CD8-positive, alpha-beta memory T cell (primary cell): ENCODE measurements at regions not wholly inside any gene's neighbourhood (a gene's known extent, or its start where the extent isn't known, plus 50 kb on each side); places are given as distances from the start of the nearest gene placed in this dataset.

Experiments used
- CTCF ChIA-PET: fragments of 350-600 bp; sonication (Branson Sonifier 250); formaldehyde crosslinking; loops from one replicate; lab custom pipeline; 2021; ENCODE audit warnings: antibody characterized with exemption; lab: Charles Lee
- POLR2A ChIA-PET: fragments of 350-600 bp; sonication (Branson Sonifier 250); formaldehyde crosslinking; loops from one replicate; lab custom pipeline; 2021; ENCODE audit warnings: antibody characterized with exemption; lab: Charles Lee
- DNase-seq, 5 donors: peaks; one replicate each; pipeline versions ENCODE4 v3.0.0 to v3.0.0-alpha.2; 2020 to 2022; ENCODE audit warnings: mixed read lengths in 1 of 5
- H3K27ac ChIP-seq: one replicate; pipeline ENCODE4 v1.7.0; 2013; ENCODE audit warnings: low read depth, mild to moderate bottlenecking, low read length, moderate library complexity
- H3K27me3 ChIP-seq: 2 replicates; pipeline ENCODE4 v1.7.0; 2013; ENCODE audit warnings: low read length, mild to moderate bottlenecking; ENCODE audit not compliant: insufficient read depth, poor library complexity, severe bottlenecking
- H3K36me3 ChIP-seq: 2 replicates; pipeline ENCODE4 v1.7.0; 2013; ENCODE audit warnings: mild to moderate bottlenecking, low read length, moderate library complexity; ENCODE audit not compliant: insufficient read depth
- H3K4me1 ChIP-seq: 2 replicates; pipeline ENCODE4 v1.7.0; 2013; ENCODE audit warnings: mild to moderate bottlenecking, low read length, moderate library complexity; ENCODE audit not compliant: insufficient read depth
- H3K4me3 ChIP-seq: 2 replicates; pipeline ENCODE4 v1.7.0; 2013; ENCODE audit warnings: mild to moderate bottlenecking, low read length
- H3K9me3 ChIP-seq: 2 replicates; pipeline ENCODE4 v1.7.0; 2013; ENCODE audit warnings: mild to moderate bottlenecking, low read length
- H3K27ac Mint-ChIP-seq, 8 donors: one replicate each; pipeline ENCODE4 v1.8.0; 2020 to 2021; ENCODE audit warnings: mixed read lengths in 8 of 8, mild to moderate bottlenecking in 6 of 8, inconsistent platforms in 3 of 8, moderate library complexity in 3 of 8
- H3K27me3 Mint-ChIP-seq, 2 donors: one replicate each; pipeline ENCODE4 v1.8.0; 2020 to 2021; ENCODE audit warnings: mixed read lengths in 2 of 2, mild to moderate bottlenecking in 1 of 2, moderate library complexity in 1 of 2
- H3K36me3 Mint-ChIP-seq, 3 donors: one replicate each; pipeline ENCODE4 v1.8.0; 2020 to 2021; ENCODE audit warnings: mixed read lengths in 3 of 3, inconsistent platforms in 1 of 3, mild to moderate bottlenecking in 1 of 3
- H3K4me1 Mint-ChIP-seq, 3 donors: one replicate each; pipeline ENCODE4 v1.8.0; 2020 to 2021; ENCODE audit warnings: mixed read lengths in 3 of 3, inconsistent platforms in 1 of 3, mild to moderate bottlenecking in 1 of 3
- H3K4me3 Mint-ChIP-seq, 7 donors: one replicate each; pipeline ENCODE4 v1.8.0; 2020 to 2021; ENCODE audit warnings: mixed read lengths in 7 of 7, mild to moderate bottlenecking in 6 of 7, moderate library complexity in 4 of 7, inconsistent platforms in 2 of 7
- H3K9me3 Mint-ChIP-seq, 5 donors: one replicate each; pipeline ENCODE4 v1.8.0; 2020 to 2022; ENCODE audit warnings: mixed read lengths in 5 of 5, mild to moderate bottlenecking in 3 of 5, moderate library complexity in 2 of 5, inconsistent platforms in 1 of 5

- H3K4me1 Mint-ChIP-seq: peaks cover 22 to 65% (median 23%) of the 10 kb centered on the region in 3 donors
- no peak overlapping the region for H3K4me3 Mint-ChIP-seq
- Histone ChIP-seq H3K4me1 (peaks cover 7% of the 10 kb centered on the region), H3K9me3 (no peaks in the 10 kb centered on the region), H3K27ac (no peak overlapping the region), H3K4me3 (no peak overlapping the region), H3K36me3 (no peaks in the 10 kb centered on the region), H3K27me3 (no peaks in the 10 kb centered on the region)
- peak overlapping the region in 1 of 8 donors; percentile 55 for H3K27ac Mint-ChIP-seq
- no peak for DNase-seq
- H3K36me3 Mint-ChIP-seq: peaks cover 3 to 54% (median 17%) of the 10 kb centered on the region in 3 donors
- H3K27me3 Mint-ChIP-seq: peaks cover 0 to 2% of the 10 kb centered on the region in 2 donors
- ChIA-PET CTCF (interaction anchor here (1.2 kb wide), 1 partner anchor 17 kb away, joined by 3 read pairs; no protein-coding TSS in a partner anchor), POLR2A (interaction anchor here (0.6 kb wide), 1 partner anchor 291 kb away, joined by 3 read pairs; no protein-coding TSS in a partner anchor)
- peaks cover 2 to 17% (median 10%) of the 10 kb centered on the region in 5 donors for H3K9me3 Mint-ChIP-seq
Observed at GRCh38 chr10:33092596-33092995, 134.6 kb upstream of the ITGB1 start.

GRCh38 chr10:33091201-33091600 lies 133.2 kb upstream of the ITGB1 start:
- CTCF ChIA-PET: no interaction called here
- POLR2A ChIA-PET: no interaction called here

GRCh38 chr10:33088990-33089389 lies 131.0 kb upstream of the ITGB1 start:
- Histone ChIP-seq H3K27ac (no peak overlapping the region), H3K4me3 (no peak overlapping the region), H3K9me3 (no peaks in the 10 kb centered on the region), H3K36me3 (no peaks in the 10 kb centered on the region), H3K4me1 (peaks cover 17% of the 10 kb centered on the region), H3K27me3 (no peaks in the 10 kb centered on the region)
- POLR2A ChIA-PET: no interaction called here
- Mint-ChIP-seq H3K36me3 (peaks cover 0 to 54% (median 17%) of the 10 kb centered on the region in 3 donors), H3K9me3 (peaks cover 0 to 11% (median 6%) of the 10 kb centered on the region in 5 donors), H3K27ac (no peak overlapping the region), H3K27me3 (peaks cover 3 to 4% of the 10 kb centered on the region in 2 donors), H3K4me3 (no peak overlapping the region), H3K4me1 (peaks cover 23 to 66% (median 34%) of the 10 kb centered on the region in 3 donors)
- DNase-seq: no peak
- CTCF ChIA-PET: no interaction called here

More at GRCh38 chr10:33091201-33091600, 133.2 kb upstream of the ITGB1 start:
- H3K27me3 ChIP-seq: no peaks in the 10 kb centered on the region
- peaks cover 0 to 3% of the 10 kb centered on the region in 2 donors for H3K27me3 Mint-ChIP-seq
- no peak overlapping the region for H3K4me3 Mint-ChIP-seq
- H3K4me1 ChIP-seq: peaks cover 17% of the 10 kb centered on the region
- no peak for DNase-seq
- no peaks in the 10 kb centered on the region for H3K36me3 ChIP-seq
- H3K9me3 Mint-ChIP-seq: peaks cover 2 to 18% (median 10%) of the 10 kb centered on the region in 5 donors
- no peak overlapping the region for H3K4me3 ChIP-seq
- no peaks in the 10 kb centered on the region for H3K9me3 ChIP-seq
- peaks cover 28 to 68% (median 33%) of the 10 kb centered on the region in 3 donors for H3K4me1 Mint-ChIP-seq
- peaks cover 3 to 60% (median 19%) of the 10 kb centered on the region in 3 donors for H3K36me3 Mint-ChIP-seq
- no peak overlapping the region for H3K27ac ChIP-seq
- peak overlapping the region in 1 of 8 donors; percentile 66 for H3K27ac Mint-ChIP-seq

GRCh38 chr10:33087922-33088321 lies 129.9 kb upstream of the ITGB1 start:
- no peak for DNase-seq
- Histone ChIP-seq H3K4me3 (no peak overlapping the region), H3K9me3 (no peaks in the 10 kb centered on the region), H3K27ac (no peak overlapping the region), H3K4me1 (peaks cover 17% of the 10 kb centered on the region), H3K27me3 (no peaks in the 10 kb centered on the region), H3K36me3 (no peaks in the 10 kb centered on the region)
- peak overlapping the region in 5 of 7 donors; percentile 6 to 64 (median 35) for H3K4me3 Mint-ChIP-seq
- H3K9me3 Mint-ChIP-seq: peaks cover 0 to 9% (median 6%) of the 10 kb centered on the region in 5 donors
- CTCF ChIA-PET: interaction anchor here (0.9 kb wide), 1 partner anchor 19 kb away, joined by 3 read pairs; no protein-coding TSS in a partner anchor
- H3K27me3 Mint-ChIP-seq: peaks cover 3 to 4% of the 10 kb centered on the region in 2 donors
- H3K27ac Mint-ChIP-seq: peak overlapping the region; percentile 6 to 91 (median 75)
- H3K4me1 Mint-ChIP-seq: peaks cover 23 to 58% (median 30%) of the 10 kb centered on the region in 3 donors
- POLR2A ChIA-PET: no interaction called here
- peaks cover 0 to 45% (median 12%) of the 10 kb centered on the region in 3 donors for H3K36me3 Mint-ChIP-seq

GRCh38 chr10:33087152-33087551 lies 129.1 kb upstream of the ITGB1 start:
- H3K27ac ChIP-seq: no peak overlapping the region
- H3K4me3 ChIP-seq: no peak overlapping the region
- Mint-ChIP-seq H3K36me3 (peaks cover 0 to 41% (median 9%) of the 10 kb centered on the region in 3 donors), H3K4me3 (peak overlapping the region in 6 of 7 donors; percentile 33 to 64 (median 46)), H3K4me1 (peaks cover 23 to 57% (median 26%) of the 10 kb centered on the region in 3 donors), H3K27me3 (peaks cover 3 to 4% of the 10 kb centered on the region in 2 donors), H3K9me3 (peaks cover 0 to 9% (median 6%) of the 10 kb centered on the region in 5 donors), H3K27ac (peak overlapping the region; percentile 34 to 91 (median 71))
- H3K4me1 ChIP-seq: peaks cover 17% of the 10 kb centered on the region
- ChIA-PET POLR2A (no interaction called here), CTCF (interaction anchor here (0.9 kb wide), 1 partner anchor 20 kb away, joined by 3 read pairs; no protein-coding TSS in a partner anchor)
- no peaks in the 10 kb centered on the region for H3K27me3 ChIP-seq
- H3K36me3 ChIP-seq: no peaks in the 10 kb centered on the region
- H3K9me3 ChIP-seq: no peaks in the 10 kb centered on the region
- no peak for DNase-seq

GRCh38 chr10:33086100-33086499 lies 128.1 kb upstream of the ITGB1 start:
- CTCF ChIA-PET: no interaction called here
- Histone ChIP-seq H3K9me3 (no peaks in the 10 kb centered on the region), H3K27ac (no peak overlapping the region), H3K27me3 (no peaks in the 10 kb centered on the region), H3K4me1 (peaks cover 17% of the 10 kb centered on the region), H3K36me3 (no peaks in the 10 kb centered on the region), H3K4me3 (no peak overlapping the region)
- DNase-seq: no peak
- peak overlapping the region in 3 of 8 donors; percentile 2 to 85 (median 25) for H3K27ac Mint-ChIP-seq
- peaks cover 3 to 4% of the 10 kb centered on the region in 2 donors for H3K27me3 Mint-ChIP-seq
- peaks cover 0 to 38% (median 8%) of the 10 kb centered on the region in 3 donors for H3K36me3 Mint-ChIP-seq
- no peak overlapping the region for H3K4me3 Mint-ChIP-seq
- H3K4me1 Mint-ChIP-seq: peaks cover 23 to 53% (median 26%) of the 10 kb centered on the region in 3 donors
- H3K9me3 Mint-ChIP-seq: peaks cover 0 to 9% (median 6%) of the 10 kb centered on the region in 5 donors
- POLR2A ChIA-PET: no interaction called here

- H3K4me3 ChIP-seq: no peak overlapping the region
- H3K27me3 ChIP-seq: no peaks in the 10 kb centered on the region
- H3K4me3 Mint-ChIP-seq: peak overlapping the region in 2 of 7 donors; percentile 4 to 62
- peaks cover 1 to 4% of the 10 kb centered on the region in 2 donors for H3K27me3 Mint-ChIP-seq
- peaks cover 0 to 38% (median 8%) of the 10 kb centered on the region in 3 donors for H3K36me3 Mint-ChIP-seq
- ChIA-PET POLR2A (no interaction called here), CTCF (no interaction called here)
- peak overlapping the region in 1 of 8 donors; percentile 17 for H3K27ac Mint-ChIP-seq
- peaks cover 24 to 46% (median 26%) of the 10 kb centered on the region in 3 donors for H3K4me1 Mint-ChIP-seq
- H3K4me1 ChIP-seq: peaks cover 17% of the 10 kb centered on the region
- H3K9me3 ChIP-seq: no peaks in the 10 kb centered on the region
- H3K36me3 ChIP-seq: no peaks in the 10 kb centered on the region
- peaks cover 0 to 9% (median 6%) of the 10 kb centered on the region in 5 donors for H3K9me3 Mint-ChIP-seq
- no peak for DNase-seq
- no peak overlapping the region for H3K27ac ChIP-seq
Observed at GRCh38 chr10:33085313-33085833, 127.3 kb upstream of the ITGB1 start.

GRCh38 chr10:33084453-33084852 lies 126.4 kb upstream of the ITGB1 start:
- Histone ChIP-seq H3K4me3 (no peak overlapping the region), H3K4me1 (peaks cover 17% of the 10 kb centered on the region), H3K36me3 (no peaks in the 10 kb centered on the region), H3K9me3 (no peaks in the 10 kb centered on the region), H3K27me3 (no peaks in the 10 kb centered on the region), H3K27ac (no peak overlapping the region)
- Mint-ChIP-seq H3K9me3 (peaks cover 0 to 7% (median 4%) of the 10 kb centered on the region in 5 donors), H3K27me3 (peaks cover 1 to 4% of the 10 kb centered on the region in 2 donors), H3K27ac (no peak overlapping the region), H3K36me3 (peaks cover 0 to 30% (median 8%) of the 10 kb centered on the region in 3 donors), H3K4me3 (no peak overlapping the region), H3K4me1 (peaks cover 24 to 37% (median 26%) of the 10 kb centered on the region in 3 donors)
- POLR2A ChIA-PET: no interaction called here
- no peak for DNase-seq
- CTCF ChIA-PET: no interaction called here
